ENCODE measurements at regions not wholly inside any gene's neighbourhood (a gene's known extent, or its start where the extent isn't known, plus 50 kb on each side); places are given as distances from the start of the nearest gene placed in this dataset.

DNA sequence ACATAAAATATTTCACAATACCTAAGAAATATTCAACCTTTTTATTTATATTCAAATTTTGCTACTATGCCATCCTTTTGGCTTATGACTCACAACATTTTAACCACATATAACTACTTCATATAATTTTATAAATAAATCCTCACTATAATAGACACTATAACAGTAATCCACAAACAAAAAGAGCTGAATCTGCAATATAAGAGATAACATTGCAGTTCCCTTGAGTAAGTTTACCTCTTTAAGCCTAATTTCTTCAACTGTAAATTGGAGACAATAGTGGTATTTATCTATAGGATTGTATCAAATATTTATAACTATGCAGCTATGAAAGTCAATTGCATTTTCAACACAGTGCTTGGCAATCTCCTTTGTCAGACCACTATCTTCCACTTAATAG is 1084.5 kb downstream of the NR2F1-AS1 start:
- no peak overlapping the region for H2AFZ ChIP-seq (ENCODE audit: low read depth, low read length)
- H3K4me2 ChIP-seq (ENCODE audit: low read length, poor library complexity, severe bottlenecking) = no peak overlapping the region
- DNase-seq = no peak
- no peak overlapping the region for H3K4ac ChIP-seq (ENCODE audit: low read depth in 1 of 2, low read length in 2 of 2)
- H3K36me3 ChIP-seq (ENCODE audit: control insufficient read depth in 1 of 2, insufficient read depth in 2 of 2, low read depth in 1 of 2, low read length in 2 of 2) = no peaks in the 10 kb centered on the region
- no peak overlapping the region for H2AK5ac ChIP-seq (ENCODE audit: low read length, severe bottlenecking)
- H2BK15ac ChIP-seq (ENCODE audit: low read depth, poor library complexity, severe bottlenecking) = no peak overlapping the region
- no peak overlapping the region for H2BK5ac ChIP-seq (ENCODE audit: low read depth, low read length, poor library complexity, severe bottlenecking)
- no peaks in the 10 kb centered on the region for H3K4me1 ChIP-seq (ENCODE audit: control insufficient read depth, insufficient read depth, low read depth, low read length)
- no peak overlapping the region for H4K8ac ChIP-seq (ENCODE audit: low read length)
- no peak overlapping the region for H3K4me3 ChIP-seq (ENCODE audit: insufficient read depth in 1 of 2, low read depth in 1 of 2, low read length in 2 of 2)
- H3K9ac ChIP-seq (ENCODE audit: low read length) = no peak overlapping the region
- no peak overlapping the region for H3K14ac ChIP-seq (ENCODE audit: low read length in 2 of 2)
- H3K79me1 ChIP-seq (replicated peaks; ENCODE audit: low read length, poor library complexity, severe bottlenecking) = no peaks in the 10 kb centered on the region
- no peaks in the 10 kb centered on the region for H3K27me3 ChIP-seq (ENCODE audit: control insufficient read depth in 1 of 2, insufficient read depth in 1 of 2, low read length in 2 of 2)
- no peak overlapping the region for H2BK120ac ChIP-seq (ENCODE audit: low read depth, low read length)
- no peak overlapping the region for H4K91ac ChIP-seq (ENCODE audit: low read length)
- H3K23ac ChIP-seq (ENCODE audit: low read length in 2 of 2) = no peak overlapping the region
- H3K27ac ChIP-seq (ENCODE audit: low read length, poor library complexity, severe bottlenecking) = no peak overlapping the region
- H3K9me3 ChIP-seq (ENCODE audit: control insufficient read depth, low read length) = no peaks in the 10 kb centered on the region
- no peak overlapping the region for H3K18ac ChIP-seq (ENCODE audit: low read depth in 1 of 2, low read length in 2 of 2)
- no peak overlapping the region for H2BK12ac ChIP-seq (ENCODE audit: low read length in 2 of 2)

- no peaks in the 10 kb centered on the region for H3K9me3 ChIP-seq (ENCODE audit: control insufficient read depth, low read length)
- no peak overlapping the region for H3K4me2 ChIP-seq (ENCODE audit: low read length, poor library complexity, severe bottlenecking)
- no peak overlapping the region for H3K27ac ChIP-seq (ENCODE audit: low read length, poor library complexity, severe bottlenecking)
- 90% methylated on average over 3 of the region's 5 CpGs for WGBS
- H2AK5ac ChIP-seq (ENCODE audit: low read length, severe bottlenecking) = no peak overlapping the region
- H3K9ac ChIP-seq (ENCODE audit: low read length) = no peak overlapping the region
- H3K23ac ChIP-seq (ENCODE audit: low read length in 2 of 2) = no peak overlapping the region
- no peak overlapping the region for H4K91ac ChIP-seq (ENCODE audit: low read length)
- H3K4ac ChIP-seq (ENCODE audit: low read depth in 1 of 2, low read length in 2 of 2) = no peak overlapping the region
- no peaks in the 10 kb centered on the region for H3K27me3 ChIP-seq (ENCODE audit: control insufficient read depth in 1 of 2, insufficient read depth in 1 of 2, low read length in 2 of 2)
- H4K8ac ChIP-seq (ENCODE audit: low read length) = no peak overlapping the region
- no peaks in the 10 kb centered on the region for H3K4me1 ChIP-seq (ENCODE audit: control insufficient read depth, insufficient read depth, low read depth, low read length)
- no peak overlapping the region for H2AFZ ChIP-seq (ENCODE audit: low read depth, low read length)
- no peak overlapping the region for H2BK5ac ChIP-seq (ENCODE audit: low read depth, low read length, poor library complexity, severe bottlenecking)
- no peaks in the 10 kb centered on the region for H3K36me3 ChIP-seq (ENCODE audit: control insufficient read depth in 1 of 2, insufficient read depth in 2 of 2, low read depth in 1 of 2, low read length in 2 of 2)
- H3K4me3 ChIP-seq (ENCODE audit: insufficient read depth in 1 of 2, low read depth in 1 of 2, low read length in 2 of 2) = no peak overlapping the region
- H2BK120ac ChIP-seq (ENCODE audit: low read depth, low read length) = no peak overlapping the region
- H2BK12ac ChIP-seq (ENCODE audit: low read length in 2 of 2) = no peak overlapping the region
- no peak overlapping the region for H3K18ac ChIP-seq (ENCODE audit: low read depth in 1 of 2, low read length in 2 of 2)
- DNase-seq = no peak
- no peaks in the 10 kb centered on the region for H3K79me1 ChIP-seq (replicated peaks; ENCODE audit: low read length, poor library complexity, severe bottlenecking)
- no peak overlapping the region for H2BK15ac ChIP-seq (ENCODE audit: low read depth, poor library complexity, severe bottlenecking)
- H3K14ac ChIP-seq (ENCODE audit: low read length in 2 of 2) = no peak overlapping the region
Observed at GRCh38 chr5:92494508-92494907, 1086.5 kb downstream of the NR2F1-AS1 start.

DNA sequence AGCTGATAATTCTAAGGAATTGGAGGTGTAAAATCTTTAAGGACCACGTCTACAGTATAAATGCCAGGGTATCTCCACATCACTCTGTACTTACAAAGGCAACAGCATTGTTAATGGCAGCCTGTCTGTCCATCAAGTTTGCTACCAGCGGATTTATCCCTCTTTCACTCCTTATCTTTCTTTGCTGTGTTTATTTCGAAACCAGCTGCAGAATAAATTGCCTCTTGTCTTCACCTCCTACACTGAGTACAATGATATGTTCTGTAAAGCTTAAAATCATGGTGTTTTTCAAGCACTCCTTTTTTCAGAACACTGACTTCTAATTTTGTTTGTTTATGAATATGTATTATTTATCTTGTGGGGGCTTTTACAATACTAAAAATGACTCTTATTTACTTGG is 1088.1 kb downstream of the NR2F1-AS1 start:
- no peak overlapping the region for H2BK12ac ChIP-seq (ENCODE audit: low read length in 2 of 2)
- H3K4ac ChIP-seq (ENCODE audit: low read depth in 1 of 2, low read length in 2 of 2) = no peak overlapping the region
- H3K18ac ChIP-seq (ENCODE audit: low read depth in 1 of 2, low read length in 2 of 2) = no peak overlapping the region
- H3K79me1 ChIP-seq (replicated peaks; ENCODE audit: low read length, poor library complexity, severe bottlenecking) = no peaks in the 10 kb centered on the region
- H3K4me3 ChIP-seq (ENCODE audit: insufficient read depth in 1 of 2, low read depth in 1 of 2, low read length in 2 of 2) = no peak overlapping the region
- H3K27ac ChIP-seq (ENCODE audit: low read length, poor library complexity, severe bottlenecking) = no peak overlapping the region
- no peaks in the 10 kb centered on the region for H3K36me3 ChIP-seq (ENCODE audit: control insufficient read depth in 1 of 2, insufficient read depth in 2 of 2, low read depth in 1 of 2, low read length in 2 of 2)
- H3K4me1 ChIP-seq (ENCODE audit: control insufficient read depth, insufficient read depth, low read depth, low read length) = no peaks in the 10 kb centered on the region
- no peak overlapping the region for H3K9ac ChIP-seq (ENCODE audit: low read length)
- no peak overlapping the region for H2AFZ ChIP-seq (ENCODE audit: low read depth, low read length)
- no peak overlapping the region for H4K8ac ChIP-seq (ENCODE audit: low read length)
- no peak overlapping the region for H2BK15ac ChIP-seq (ENCODE audit: low read depth, poor library complexity, severe bottlenecking)
- no peak for DNase-seq
- no peaks in the 10 kb centered on the region for H3K27me3 ChIP-seq (ENCODE audit: control insufficient read depth in 1 of 2, insufficient read depth in 1 of 2, low read length in 2 of 2)
- no peak overlapping the region for H2BK5ac ChIP-seq (ENCODE audit: low read depth, low read length, poor library complexity, severe bottlenecking)
- no peak overlapping the region for H3K4me2 ChIP-seq (ENCODE audit: low read length, poor library complexity, severe bottlenecking)
- H3K14ac ChIP-seq (ENCODE audit: low read length in 2 of 2) = no peak overlapping the region
- 87% methylated on average over 2 of the region's 3 CpGs for WGBS
- H2BK120ac ChIP-seq (ENCODE audit: low read depth, low read length) = no peak overlapping the region
- no peaks in the 10 kb centered on the region for H3K9me3 ChIP-seq (ENCODE audit: control insufficient read depth, low read length)
- no peak overlapping the region for H2AK5ac ChIP-seq (ENCODE audit: low read length, severe bottlenecking)
- H4K91ac ChIP-seq (ENCODE audit: low read length) = no peak overlapping the region
- H3K23ac ChIP-seq (ENCODE audit: low read length in 2 of 2) = no peak overlapping the region

- H3K27me3 ChIP-seq (ENCODE audit: control insufficient read depth in 1 of 2, insufficient read depth in 1 of 2, low read length in 2 of 2) = no peaks in the 10 kb centered on the region
- no peaks in the 10 kb centered on the region for H3K4me1 ChIP-seq (ENCODE audit: control insufficient read depth, insufficient read depth, low read depth, low read length)
- no peak overlapping the region for H3K27ac ChIP-seq (ENCODE audit: low read length, poor library complexity, severe bottlenecking)
- no peaks in the 10 kb centered on the region for H3K9me3 ChIP-seq (ENCODE audit: control insufficient read depth, low read length)
- no peak overlapping the region for H3K4me2 ChIP-seq (ENCODE audit: low read length, poor library complexity, severe bottlenecking)
- H2AFZ ChIP-seq (ENCODE audit: low read depth, low read length) = no peak overlapping the region
- H2BK120ac ChIP-seq (ENCODE audit: low read depth, low read length) = no peak overlapping the region
- H3K23ac ChIP-seq (ENCODE audit: low read length in 2 of 2) = no peak overlapping the region
- no peak overlapping the region for H3K14ac ChIP-seq (ENCODE audit: low read length in 2 of 2)
- no peak overlapping the region for H3K9ac ChIP-seq (ENCODE audit: low read length)
- H2BK5ac ChIP-seq (ENCODE audit: low read depth, low read length, poor library complexity, severe bottlenecking) = no peak overlapping the region
- H3K36me3 ChIP-seq (ENCODE audit: control insufficient read depth in 1 of 2, insufficient read depth in 2 of 2, low read depth in 1 of 2, low read length in 2 of 2) = no peaks in the 10 kb centered on the region
- H4K91ac ChIP-seq (ENCODE audit: low read length) = no peak overlapping the region
- no peak overlapping the region for H2BK15ac ChIP-seq (ENCODE audit: low read depth, poor library complexity, severe bottlenecking)
- no peak overlapping the region for H3K4ac ChIP-seq (ENCODE audit: low read depth in 1 of 2, low read length in 2 of 2)
- no peaks in the 10 kb centered on the region for H3K79me1 ChIP-seq (replicated peaks; ENCODE audit: low read length, poor library complexity, severe bottlenecking)
- no peak overlapping the region for H2AK5ac ChIP-seq (ENCODE audit: low read length, severe bottlenecking)
- H4K8ac ChIP-seq (ENCODE audit: low read length) = no peak overlapping the region
- H3K18ac ChIP-seq (ENCODE audit: low read depth in 1 of 2, low read length in 2 of 2) = no peak overlapping the region
- no peak overlapping the region for H3K4me3 ChIP-seq (ENCODE audit: insufficient read depth in 1 of 2, low read depth in 1 of 2, low read length in 2 of 2)
- H2BK12ac ChIP-seq (ENCODE audit: low read length in 2 of 2) = no peak overlapping the region
- no peak for DNase-seq
Observed at GRCh38 chr5:92484484-92484883, 1096.5 kb downstream of the NR2F1-AS1 start.
